CD4-positive, alpha-beta T cell treated with Interleukin-17A for 4 hours (primary cell): ENCODE measurements at regions not wholly inside any gene's neighbourhood (a gene's known extent, or its start where the extent isn't known, plus 50 kb on each side); places are given as distances from the start of the nearest gene placed in this dataset.

ENCODE experiments used
- DNase-seq: peaks from one replicate; pipeline ENCODE4 v3.0.0-alpha.2; 2020; ENCODE audit warnings: mixed read lengths

GRCh38 chr10:4522296-4523000 is 303.6 kb upstream of the AKR1E2 start:
- DNase-seq, result no peak

GRCh38 chr10:4519658-4520402 is 306.2 kb upstream of the AKR1E2 start:
- no peak for DNase-seq

GRCh38 chr10:4517746-4518145 is 308.3 kb upstream of the AKR1E2 start:
- no peak for DNase-seq

GRCh38 chr10:4515721-4516120 is 310.3 kb upstream of the AKR1E2 start:
- DNase-seq, result no peak

- DNase-seq, result no peak
These were observed 311.4 kb upstream of the AKR1E2 start for GRCh38 chr10:4514445-4515108.

- no peak for DNase-seq
These were observed 313.3 kb upstream of the AKR1E2 start for GRCh38 chr10:4512671-4513240.

GRCh38 chr10:4512196-4512595 is 313.8 kb upstream of the AKR1E2 start:
- DNase-seq, result no peak

- DNase-seq, result no peak
These were observed 314.5 kb upstream of the AKR1E2 start for GRCh38 chr10:4511509-4511908.

GRCh38 chr10:4509405-4509804 is 316.6 kb upstream of the AKR1E2 start:
- no peak for DNase-seq

- DNase-seq, result no peak
These were observed 319.9 kb upstream of the AKR1E2 start for GRCh38 chr10:4506095-4506494.

GRCh38 chr10:4504550-4504949 is 321.5 kb upstream of the AKR1E2 start:
- no peak for DNase-seq

- no peak for DNase-seq
These were observed 322.9 kb upstream of the AKR1E2 start for GRCh38 chr10:4503076-4503475.

- DNase-seq, result no peak
These were observed 324.7 kb upstream of the AKR1E2 start for GRCh38 chr10:4501306-4501705.

- no peak for DNase-seq
These were observed 327.2 kb upstream of the AKR1E2 start for GRCh38 chr10:4498711-4499251.

GRCh38 chr10:4494551-4494950 is 331.5 kb upstream of the AKR1E2 start:
- no peak for DNase-seq

- no peak for DNase-seq
These were observed 333.8 kb upstream of the AKR1E2 start for GRCh38 chr10:4492202-4492601.

GRCh38 chr10:4488904-4489303 is 337.1 kb upstream of the AKR1E2 start:
- DNase-seq, result no peak

- DNase-seq, result no peak
These were observed 340.4 kb upstream of the AKR1E2 start for GRCh38 chr10:4485636-4486035.

- DNase-seq, result no peak
These were observed 342.2 kb upstream of the AKR1E2 start for GRCh38 chr10:4483811-4484210.

GRCh38 chr10:4482659-4483058 is 343.3 kb upstream of the AKR1E2 start:
- no peak for DNase-seq

GRCh38 chr10:4481192-4481591 is 344.8 kb upstream of the AKR1E2 start:
- no peak for DNase-seq

- DNase-seq, result no peak
These were observed 346.7 kb upstream of the AKR1E2 start for GRCh38 chr10:4479342-4479741.

- no peak for DNase-seq
These were observed 348.3 kb upstream of the AKR1E2 start for GRCh38 chr10:4477664-4478063.
